SK-N-SH treated with all-trans-retinoic acid at 6 μM for 48 hours (cell line): ENCODE measurements at regions not wholly inside any gene's neighbourhood (a gene's known extent, or its start where the extent isn't known, plus 50 kb on each side); places are given as distances from the start of the nearest gene placed in this dataset.

Source experiments
- ATAC-seq: fragments of 200-7000 bp; cut with Tn5 transposase; 3 replicates; pipeline ENCODE4 v1.9.1; 2020; ENCODE audit warnings: mild to moderate bottlenecking, moderate library complexity
- ARNTL ChIP-seq: fragments of 450-650 bp; formaldehyde crosslinking; IDR thresholded peaks from 2 replicates; pipeline ENCODE4 v1.5.0; 2020; ENCODE audit warnings: low read depth, mild to moderate bottlenecking, moderate library complexity, borderline replicate concordance
- BACH2 ChIP-seq: fragments of 250-450 bp; sonication (Bioruptor Pico); IDR thresholded peaks from 2 replicates; pipeline ENCODE4 v1.9.0; 2021; ENCODE audit warnings: mild to moderate bottlenecking, borderline replicate concordance
- CSDC2 ChIP-seq: fragments of 250-450 bp; sonication (Bioruptor Pico); IDR thresholded peaks from 2 replicates; pipeline ENCODE4 v1.5.0; 2020; ENCODE audit warnings: mild to moderate bottlenecking, moderate library complexity
- CSRNP3 ChIP-seq: fragments of 250-450 bp; sonication (Bioruptor Pico); IDR thresholded peaks from 2 replicates; pipeline ENCODE4 v1.5.1; 2021; ENCODE audit warnings: mild to moderate bottlenecking, moderate library complexity
- ESRRG ChIP-seq: fragments of 250-450 bp; sonication (Bioruptor Pico); IDR thresholded peaks from 2 replicates; pipeline ENCODE4 v1.6.1; 2021; ENCODE audit warnings: mild to moderate bottlenecking
- GLIS3 ChIP-seq: fragments of 250-450 bp; sonication (Bioruptor Pico); IDR thresholded peaks from 2 replicates; pipeline ENCODE4 v1.5.0; 2020; ENCODE audit warnings: mild to moderate bottlenecking, moderate library complexity
- OSR1 ChIP-seq: fragments of 250-450 bp; sonication (Bioruptor Pico); IDR thresholded peaks from 2 replicates; pipeline ENCODE4 v1.8.0; 2022; ENCODE audit warnings: moderate library complexity, mild to moderate bottlenecking, inconsistent platforms
- PPARA ChIP-seq: fragments of 250-450 bp; sonication (Bioruptor Pico); IDR thresholded peaks from 2 replicates; pipeline ENCODE4 v1.5.0; 2020; ENCODE audit warnings: mild to moderate bottlenecking, borderline replicate concordance
- RARB ChIP-seq: fragments of 250-450 bp; sonication (Bioruptor Pico); IDR thresholded peaks from 2 replicates; pipeline ENCODE4 v1.8.0; 2021; ENCODE audit warnings: mild to moderate bottlenecking, moderate library complexity
- SNAI2 ChIP-seq: fragments of 250-450 bp; sonication (Bioruptor Pico); IDR thresholded peaks from 2 replicates; pipeline ENCODE4 v1.5.0; 2020; ENCODE audit warnings: mild to moderate bottlenecking, moderate library complexity
- TCF4 ChIP-seq: fragments of 250-450 bp; sonication (Bioruptor Pico); IDR thresholded peaks from 2 replicates; pipeline ENCODE4 v1.8.0; 2021; ENCODE audit warnings: mild to moderate bottlenecking, moderate library complexity, borderline replicate concordance
- TOX ChIP-seq: fragments of 250-450 bp; sonication (Bioruptor Pico); IDR thresholded peaks from 2 replicates; pipeline ENCODE4 v1.8.0; 2021; ENCODE audit warnings: mild to moderate bottlenecking, moderate library complexity, borderline replicate concordance
- TSHZ2 ChIP-seq: fragments of 250-450 bp; sonication (Bioruptor Pico); IDR thresholded peaks from 2 replicates; pipeline ENCODE4 v1.5.0; 2020; ENCODE audit warnings: mild to moderate bottlenecking, moderate library complexity
- ZC3H10 ChIP-seq: fragments of 250-450 bp; sonication (Bioruptor Pico); IDR thresholded peaks from 2 replicates; pipeline ENCODE4 v1.5.1; 2021; ENCODE audit warnings: mild to moderate bottlenecking, moderate library complexity
- ZFP3 ChIP-seq: fragments of 250-450 bp; sonication (Bioruptor Pico); IDR thresholded peaks from 2 replicates; pipeline ENCODE4 v1.5.0; 2020; ENCODE audit warnings: mild to moderate bottlenecking, moderate library complexity
- ZFP30 ChIP-seq: fragments of 450-650 bp; formaldehyde crosslinking; IDR thresholded peaks from 2 replicates; pipeline ENCODE4 v1.5.0; 2022; ENCODE audit warnings: mild to moderate bottlenecking, moderate library complexity
- ZNF565 ChIP-seq: fragments of 450-650 bp; formaldehyde crosslinking; conservative IDR thresholded peaks from 2 replicates; pipeline ENCODE4 v1.5.0; 2020; ENCODE audit warnings: low read depth, mild to moderate bottlenecking, moderate library complexity
- ZNF70 ChIP-seq: fragments of 450-650 bp; formaldehyde crosslinking; IDR thresholded peaks from 2 replicates; pipeline ENCODE4 v1.5.0; 2020; ENCODE audit warnings: mild to moderate bottlenecking, moderate library complexity
- ZNF8 ChIP-seq: fragments of 450-650 bp; formaldehyde crosslinking; IDR thresholded peaks from 2 replicates; pipeline ENCODE4 v1.5.0; 2020; ENCODE audit warnings: mild to moderate bottlenecking, moderate library complexity
- TF ChIP-seq, protein P1 (sequence below): fragments of 250-450 bp; sonication (Bioruptor Pico); IDR thresholded peaks from 2 replicates; pipeline ENCODE4 v1.8.0; 2020; ENCODE audit warnings: mild to moderate bottlenecking, moderate library complexity, borderline replicate concordance
- TF ChIP-seq, protein P2 (sequence below): fragments of 250-450 bp; sonication (Bioruptor Pico); IDR thresholded peaks from 2 replicates; pipeline ENCODE4 v1.8.0; 2021; ENCODE audit warnings: low read depth, mild to moderate bottlenecking, moderate library complexity, borderline replicate concordance

- TF ChIP-seq ZNF70 (CRISPR knock-in tag) (no peak), PPARA (CRISPR knock-in tag) (no peak), ZNF565 (CRISPR knock-in tag) (no peak), ARNTL (CRISPR knock-in tag) (no peak), ZC3H10 (CRISPR knock-in tag) (no peak)
- TF ChIP-seq, protein P1, sequence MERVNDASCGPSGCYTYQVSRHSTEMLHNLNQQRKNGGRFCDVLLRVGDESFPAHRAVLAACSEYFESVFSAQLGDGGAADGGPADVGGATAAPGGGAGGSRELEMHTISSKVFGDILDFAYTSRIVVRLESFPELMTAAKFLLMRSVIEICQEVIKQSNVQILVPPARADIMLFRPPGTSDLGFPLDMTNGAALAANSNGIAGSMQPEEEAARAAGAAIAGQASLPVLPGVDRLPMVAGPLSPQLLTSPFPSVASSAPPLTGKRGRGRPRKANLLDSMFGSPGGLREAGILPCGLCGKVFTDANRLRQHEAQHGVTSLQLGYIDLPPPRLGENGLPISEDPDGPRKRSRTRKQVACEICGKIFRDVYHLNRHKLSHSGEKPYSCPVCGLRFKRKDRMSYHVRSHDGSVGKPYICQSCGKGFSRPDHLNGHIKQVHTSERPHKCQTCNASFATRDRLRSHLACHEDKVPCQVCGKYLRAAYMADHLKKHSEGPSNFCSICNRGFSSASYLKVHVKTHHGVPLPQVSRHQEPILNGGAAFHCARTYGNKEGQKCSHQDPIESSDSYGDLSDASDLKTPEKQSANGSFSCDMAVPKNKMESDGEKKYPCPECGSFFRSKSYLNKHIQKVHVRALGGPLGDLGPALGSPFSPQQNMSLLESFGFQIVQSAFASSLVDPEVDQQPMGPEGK (CRISPR knock-in tag), result no peak
- TF ChIP-seq, all 23 proteins: peak for 0
Measured at GRCh38 chr12:59147791-59148190, 227.5 kb upstream of the LRIG3 start (continued).

GRCh38 chr12:59142183-59142790 lies 222.0 kb upstream of the LRIG3 start:
- no peak for ATAC-seq
- TF ChIP-seq GLIS3 (CRISPR knock-in tag) (no peak), BACH2 (no peak), PPARA (CRISPR knock-in tag) (no peak), ZFP3 (CRISPR knock-in tag) (no peak), CSDC2 (CRISPR knock-in tag) (no peak), TSHZ2 (CRISPR knock-in tag) (no peak), SNAI2 (CRISPR knock-in tag) (no peak)
- TF ChIP-seq, protein P1 (CRISPR knock-in tag), result no peak

- no peak for TF ChIP-seq CSRNP3 (CRISPR knock-in tag)
- TF ChIP-seq ZFP3 (CRISPR knock-in tag), result no peak
- TF ChIP-seq ZNF8, result no peak
Measured at GRCh38 chr12:59134750-59135149, 214.4 kb upstream of the LRIG3 start.

DNA sequence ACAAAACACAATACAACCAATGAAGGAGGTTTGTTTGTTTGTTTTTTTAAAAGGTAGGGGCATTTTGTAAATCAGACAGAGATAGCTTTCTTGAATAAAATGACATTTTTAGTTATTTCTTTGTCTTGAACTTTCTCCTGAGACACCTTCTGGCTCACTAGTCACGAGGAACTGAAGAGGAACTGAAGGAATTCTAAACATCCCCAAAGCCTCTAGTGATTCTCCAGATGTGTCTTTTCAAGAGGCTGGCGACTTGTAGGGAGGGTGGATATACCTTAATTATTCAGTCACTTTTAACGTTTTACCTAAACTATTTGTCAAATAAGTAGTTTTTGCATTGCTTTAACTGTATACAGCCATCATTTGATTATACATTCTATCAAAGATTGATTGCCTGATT lies 211.2 kb upstream of the LRIG3 start:
- ATAC-seq, result no peak
- TF ChIP-seq TSHZ2 (CRISPR knock-in tag) (no peak), TCF4 (CRISPR knock-in tag) (no peak), SNAI2 (CRISPR knock-in tag) (no peak), ESRRG (no peak), RARB (CRISPR knock-in tag) (no peak), ZNF565 (CRISPR knock-in tag) (no peak), TOX (CRISPR knock-in tag) (no peak), ZC3H10 (CRISPR knock-in tag) (no peak), ZFP30 (CRISPR knock-in tag) (no peak), CSDC2 (CRISPR knock-in tag) (no peak), ZFP3 (CRISPR knock-in tag) (no peak), OSR1 (CRISPR knock-in tag) (no peak), BACH2 (no peak)
- TF ChIP-seq, protein P1 (CRISPR knock-in tag), result no peak
- TF ChIP-seq, protein P2, sequence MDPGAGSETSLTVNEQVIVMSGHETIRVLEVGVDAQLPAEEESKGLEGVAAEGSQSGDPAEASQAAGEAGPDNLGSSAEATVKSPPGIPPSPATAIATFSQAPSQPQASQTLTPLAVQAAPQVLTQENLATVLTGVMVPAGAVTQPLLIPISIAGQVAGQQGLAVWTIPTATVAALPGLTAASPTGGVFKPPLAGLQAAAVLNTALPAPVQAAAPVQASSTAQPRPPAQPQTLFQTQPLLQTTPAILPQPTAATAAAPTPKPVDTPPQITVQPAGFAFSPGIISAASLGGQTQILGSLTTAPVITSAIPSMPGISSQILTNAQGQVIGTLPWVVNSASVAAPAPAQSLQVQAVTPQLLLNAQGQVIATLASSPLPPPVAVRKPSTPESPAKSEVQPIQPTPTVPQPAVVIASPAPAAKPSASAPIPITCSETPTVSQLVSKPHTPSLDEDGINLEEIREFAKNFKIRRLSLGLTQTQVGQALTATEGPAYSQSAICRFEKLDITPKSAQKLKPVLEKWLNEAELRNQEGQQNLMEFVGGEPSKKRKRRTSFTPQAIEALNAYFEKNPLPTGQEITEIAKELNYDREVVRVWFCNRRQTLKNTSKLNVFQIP (CRISPR knock-in tag), result no peak

More at GRCh38 chr12:59134750-59135149, 214.4 kb upstream of the LRIG3 start:
- no peak for ATAC-seq
